GM12865 (cell line): ENCODE measurements at regions not wholly inside any gene's neighbourhood (a gene's known extent, or its start where the extent isn't known, plus 50 kb on each side); places are given as distances from the start of the nearest gene placed in this dataset.

Source experiments
- DNase-seq: peaks from one replicate; pipeline ENCODE4 v3.0.0; 2010; ENCODE audit warnings: low read depth
- H3K4me3 ChIP-seq: 2 replicates; pipeline ENCODE4 v1.5.1; 2011; ENCODE audit warnings: mild to moderate bottlenecking, low read depth, low read length, control low read depth
- CTCF ChIP-seq: IDR thresholded peaks from 2 replicates; pipeline ENCODE4 v1.5.1; 2011; ENCODE audit warnings: low read length, control low read depth, low read depth, inconsistent platforms; ENCODE audit not compliant: insufficient read depth; ENCODE audit errors: missing control alignments

DNA sequence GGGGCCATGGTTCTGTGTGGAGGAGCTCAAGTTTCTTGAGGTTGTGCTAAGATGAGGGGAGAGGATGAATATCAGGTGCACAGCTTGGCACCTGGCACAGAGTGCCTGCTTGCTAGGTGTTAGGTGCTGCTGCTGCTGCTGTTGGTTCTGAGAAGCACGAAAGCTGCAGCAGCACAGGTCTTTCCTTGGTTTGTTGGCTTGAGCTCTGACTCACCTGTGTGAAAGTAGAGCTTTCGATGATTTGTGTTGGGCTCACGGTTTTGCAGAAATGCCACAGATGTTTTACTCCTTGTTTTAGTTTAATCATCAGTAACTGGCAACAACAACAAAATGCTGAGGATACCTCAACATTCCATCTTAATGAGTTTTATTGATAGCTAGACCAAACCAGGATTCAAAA lies 221.6 kb downstream of the BRINP2 start:
- no peak for TF ChIP-seq CTCF
- DNase-seq: no peak
- no peak overlapping the region for H3K4me3 ChIP-seq

DNA sequence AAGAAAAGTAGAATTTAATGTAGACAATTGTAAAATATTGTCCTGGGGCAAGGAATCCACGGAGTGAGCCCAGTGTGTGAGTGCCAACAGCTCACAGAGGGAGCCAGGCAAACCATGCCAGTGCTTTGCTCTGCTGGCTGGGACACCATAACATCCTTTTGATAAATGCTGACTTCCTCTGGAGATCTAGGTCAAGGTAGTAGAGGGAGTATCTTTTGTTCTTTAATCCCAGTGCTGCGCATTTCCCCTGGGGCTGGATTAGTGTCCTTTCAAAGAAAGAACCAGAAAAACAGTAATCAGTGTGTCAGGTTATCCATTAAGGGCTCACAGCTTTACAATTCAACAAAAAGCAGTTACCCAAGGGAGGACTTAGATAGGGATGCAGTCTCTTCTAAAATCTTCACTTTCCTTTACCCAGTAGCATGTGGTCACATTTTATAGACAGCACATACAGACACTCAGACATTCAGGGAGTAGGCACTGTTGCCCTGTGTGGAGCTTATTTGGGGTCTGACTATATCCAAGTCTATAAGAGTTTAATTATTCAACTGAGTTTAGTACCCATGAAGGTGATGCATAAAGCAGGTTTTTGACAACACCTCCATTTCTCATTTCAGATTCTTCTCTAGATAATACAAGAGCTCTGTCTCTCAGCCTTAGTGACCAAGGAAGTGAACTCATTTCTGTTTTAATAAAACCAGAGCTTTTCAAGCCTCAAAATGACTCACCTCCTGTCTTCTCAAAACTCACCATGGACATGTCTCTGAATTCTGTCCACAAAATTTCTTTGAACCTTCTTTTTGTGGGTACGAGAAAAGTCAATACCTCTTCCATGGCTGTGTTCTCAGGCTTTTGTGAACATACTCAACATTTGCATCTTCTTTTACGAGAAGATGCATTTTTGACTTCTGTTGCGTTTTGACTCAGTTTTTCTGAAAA lies 215.3 kb downstream of the BRINP2 start:
- peak; percentile 54 for DNase-seq
- TF ChIP-seq CTCF: no peak
- H3K4me3 ChIP-seq: no peak overlapping the region

DNA sequence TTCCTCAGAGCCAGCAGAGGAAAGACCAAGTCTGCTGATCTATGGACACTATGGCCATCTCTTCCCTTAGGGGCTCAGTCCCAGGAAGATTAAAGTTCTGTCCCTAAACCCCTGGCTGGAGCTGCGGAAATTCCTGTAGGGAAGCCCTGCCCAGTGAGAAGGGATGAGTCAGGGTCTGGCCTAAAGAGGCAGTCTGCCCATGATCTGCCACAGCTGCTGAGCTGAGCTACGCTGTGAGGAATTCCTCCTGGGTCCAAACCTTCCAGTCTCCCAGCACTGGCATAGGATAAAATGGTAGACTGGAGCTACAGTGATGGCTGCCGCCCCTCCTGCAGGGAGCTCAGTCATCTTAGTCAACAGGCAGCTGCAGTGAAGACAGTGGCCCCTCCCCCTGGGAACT lies 213.7 kb downstream of the BRINP2 start:
- no peak for TF ChIP-seq CTCF
- no peak overlapping the region for H3K4me3 ChIP-seq
- no peak for DNase-seq

GRCh38 chr1:177383715-177384114 lies 213.0 kb downstream of the BRINP2 start:
- TF ChIP-seq CTCF: no peak
- DNase-seq: no peak
- no peak overlapping the region for H3K4me3 ChIP-seq

GRCh38 chr1:177377866-177378265 lies 207.1 kb downstream of the BRINP2 start:
- no peak overlapping the region for H3K4me3 ChIP-seq
- TF ChIP-seq CTCF: no peak
- no peak for DNase-seq

DNA sequence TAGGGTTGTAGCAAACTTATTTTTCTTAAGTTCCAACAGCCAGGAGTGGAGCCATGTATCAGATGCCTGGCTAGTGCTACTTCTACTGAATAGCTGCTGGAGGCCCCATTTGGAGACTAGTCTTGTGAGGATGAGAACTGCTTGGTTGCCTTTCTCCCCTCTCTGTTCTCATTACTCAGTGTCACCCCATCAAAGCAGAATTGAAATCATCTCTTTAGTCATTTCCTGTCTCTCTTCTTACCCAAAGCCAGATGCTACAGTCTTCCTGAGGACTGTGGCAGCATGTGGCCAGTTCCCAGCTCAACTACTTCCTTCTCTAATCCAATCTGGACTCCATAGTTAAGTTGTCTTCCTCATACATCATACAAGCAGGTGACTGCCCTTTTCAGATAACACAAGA lies 197.5 kb downstream of the BRINP2 start:
- peak; percentile 14 for DNase-seq
- no peak overlapping the region for H3K4me3 ChIP-seq
- TF ChIP-seq CTCF: no peak

- TF ChIP-seq CTCF: no peak
- no peak for DNase-seq
- H3K4me3 ChIP-seq: no peak overlapping the region
Observed at GRCh38 chr1:177366091-177366490, 195.3 kb downstream of the BRINP2 start.
